ENCODE measurements at regions not wholly inside any gene's neighbourhood (a gene's known extent, or its start where the extent isn't known, plus 50 kb on each side); places are given as distances from the start of the nearest gene placed in this dataset.
"Not testable (repeated sequence)": the region's sequence is repeated elsewhere in the genome, so short reads cannot be mapped to it uniquely, and the experiment has no call there.

GRCh38 chr17:72571813-72572396, 451.1 kb downstream of the SOX9 start:
- Histone ChIP-seq H4K20me1 (ENCODE audit: insufficient read depth, poor library complexity, severe bottlenecking) (peaks cover 10% of the 10 kb centered on the region), H3K9me2 (replicated peaks; ENCODE audit: insufficient read depth) (no peaks in the 10 kb centered on the region), H3K79me2 (peaks cover 90% of the 10 kb centered on the region), H3K27ac (no peak overlapping the region), H2AFZ (no peak overlapping the region), H3K4me1 (ENCODE audit: insufficient read depth) (peaks cover 10% of the 10 kb centered on the region), H3K9me3 (ENCODE audit: low read depth) (no peaks in the 10 kb centered on the region), H3K27me3 (no peaks in the 10 kb centered on the region), H3K4me2 (no peak overlapping the region), H3K4me3 (no peak overlapping the region), H3K36me3 (replicated peaks; ENCODE audit: insufficient read depth, low read depth) (no peaks in the 10 kb centered on the region)
- 68% methylated on average over 9 of the region's 9 CpGs for WGBS (ENCODE audit: low lambda C conversion rate, missing lambda C conversion rate)
- TF ChIP-seq EZH2phosphoT487 (IDR thresholded peaks at IDR 0.05; ENCODE audit: low read depth, severe bottlenecking, unreplicated experiment) (no peak), CTCF (IDR thresholded peaks at IDR 0.05; ENCODE audit: poor library complexity) (no peak), EZH2 (IDR thresholded peaks at IDR 0.05; ENCODE audit: borderline replicate concordance) (no peak)
- no peak for DNase-seq (ENCODE audit: low spot score)

GRCh38 chr17:72572604-72573491, 452.0 kb downstream of the SOX9 start:
- H3K27me3 ChIP-seq: no peaks in the 10 kb centered on the region
- H3K4me3 ChIP-seq: no peak overlapping the region
- H4K20me1 ChIP-seq (ENCODE audit: insufficient read depth, poor library complexity, severe bottlenecking): peaks cover 14% of the 10 kb centered on the region
- H2AFZ ChIP-seq: no peak overlapping the region
- no peak for TF ChIP-seq EZH2 (IDR thresholded peaks at IDR 0.05; ENCODE audit: borderline replicate concordance)
- no peak for TF ChIP-seq CTCF (IDR thresholded peaks at IDR 0.05; ENCODE audit: poor library complexity)
- TF ChIP-seq EZH2phosphoT487 (IDR thresholded peaks at IDR 0.05; ENCODE audit: low read depth, severe bottlenecking, unreplicated experiment): no peak
- H3K79me2 ChIP-seq: peaks cover 94% of the 10 kb centered on the region
- no peak overlapping the region for H3K4me2 ChIP-seq
- H3K9me2 ChIP-seq (replicated peaks; ENCODE audit: insufficient read depth): no peaks in the 10 kb centered on the region
- H3K36me3 ChIP-seq (replicated peaks; ENCODE audit: insufficient read depth, low read depth): no peaks in the 10 kb centered on the region
- H3K9me3 ChIP-seq (ENCODE audit: low read depth): no peaks in the 10 kb centered on the region
- H3K27ac ChIP-seq: no peak overlapping the region
- H3K4me1 ChIP-seq (ENCODE audit: insufficient read depth): peaks cover 11% of the 10 kb centered on the region
- 72% methylated on average over 12 of the region's 12 CpGs for WGBS (ENCODE audit: low lambda C conversion rate, missing lambda C conversion rate)
- no peak for DNase-seq (ENCODE audit: low spot score)

- not testable (repeated sequence) for DNase-seq (ENCODE audit: low spot score); H3K9me3 ChIP-seq (ENCODE audit: low read depth); H3K27me3 ChIP-seq; H3K27ac ChIP-seq; H2AFZ ChIP-seq; H3K4me2 ChIP-seq; H3K36me3 ChIP-seq (replicated peaks; ENCODE audit: insufficient read depth, low read depth); H3K4me3 ChIP-seq; H3K9me2 ChIP-seq (replicated peaks; ENCODE audit: insufficient read depth)
- Histone ChIP-seq H3K4me1 (ENCODE audit: insufficient read depth) (peaks cover 11% of the 10 kb centered on the region), H3K79me2 (peaks cover 93% of the 10 kb centered on the region), H4K20me1 (ENCODE audit: insufficient read depth, poor library complexity, severe bottlenecking) (peaks cover 14% of the 10 kb centered on the region)
- whole genome bisulfite sequencing (ENCODE audit: low lambda C conversion rate, missing lambda C conversion rate): 94% methylated on average over 5 of the region's 5 CpGs
Observed at GRCh38 chr17:72573492-72573801, 452.6 kb downstream of the SOX9 start.

GRCh38 chr17:72574675-72575510, 454.1 kb downstream of the SOX9 start:
- peaks cover 11% of the 10 kb centered on the region for H3K4me1 ChIP-seq (ENCODE audit: insufficient read depth)
- no peaks in the 10 kb centered on the region for H3K9me3 ChIP-seq (ENCODE audit: low read depth)
- H2AFZ ChIP-seq: no peak overlapping the region
- no peak for DNase-seq (ENCODE audit: low spot score)
- no peak overlapping the region for H3K4me3 ChIP-seq
- no peaks in the 10 kb centered on the region for H3K27me3 ChIP-seq
- no peak overlapping the region for H3K27ac ChIP-seq
- H3K9me2 ChIP-seq (replicated peaks; ENCODE audit: insufficient read depth): no peaks in the 10 kb centered on the region
- 87% methylated on average over 10 of the region's 12 CpGs for WGBS (ENCODE audit: low lambda C conversion rate, missing lambda C conversion rate)
- TF ChIP-seq CTCF (IDR thresholded peaks at IDR 0.05; ENCODE audit: poor library complexity): no peak
- no peak for TF ChIP-seq EZH2phosphoT487 (IDR thresholded peaks at IDR 0.05; ENCODE audit: low read depth, severe bottlenecking, unreplicated experiment)
- no peak for TF ChIP-seq EZH2 (IDR thresholded peaks at IDR 0.05; ENCODE audit: borderline replicate concordance)
- H4K20me1 ChIP-seq (ENCODE audit: insufficient read depth, poor library complexity, severe bottlenecking): peaks cover 20% of the 10 kb centered on the region
- H3K4me2 ChIP-seq: no peak overlapping the region
- H3K36me3 ChIP-seq (replicated peaks; ENCODE audit: insufficient read depth, low read depth): no peaks in the 10 kb centered on the region
- peaks cover 93% of the 10 kb centered on the region for H3K79me2 ChIP-seq
